Kidney epithelial cell (primary cell): ENCODE measurements at regions not wholly inside any gene's neighbourhood (a gene's known extent, or its start where the extent isn't known, plus 50 kb on each side); places are given as distances from the start of the nearest gene placed in this dataset.

Source experiments
- DNase-seq: peaks from one replicate; pipeline ENCODE4 v3.0.0-alpha.2; 2010; ENCODE audit warnings: low read depth
- H3K27me3 ChIP-seq: 2 replicates; pipeline ENCODE4 v1.6.0; 2011; ENCODE audit warnings: low read length; ENCODE audit not compliant: control insufficient read depth, insufficient read depth
- H3K36me3 ChIP-seq: 2 replicates; pipeline ENCODE4 v1.5.1; 2011; ENCODE audit warnings: low read length; ENCODE audit not compliant: control insufficient read depth, insufficient read depth
- H3K4me3 ChIP-seq: 2 replicates; pipeline ENCODE4 v1.5.1; 2011; ENCODE audit warnings: low read depth, mild to moderate bottlenecking, control low read depth, low read length
- CTCF ChIP-seq: IDR thresholded peaks from 2 replicates; pipeline ENCODE4 v1.5.1; 2011; ENCODE audit warnings: mild to moderate bottlenecking, moderate library complexity, low read length, control low read depth, inconsistent platforms; ENCODE audit not compliant: insufficient read depth, poor library complexity, severe bottlenecking

GRCh38 chr16:79932572-79932971, 332.0 kb upstream of the MAF start:
- H3K36me3 ChIP-seq: no peaks in the 10 kb centered on the region
- H3K4me3 ChIP-seq: no peak overlapping the region
- TF ChIP-seq CTCF: no peak
- no peaks in the 10 kb centered on the region for H3K27me3 ChIP-seq
- no peak for DNase-seq

- Histone ChIP-seq H3K4me3 (no peak overlapping the region), H3K27me3 (no peaks in the 10 kb centered on the region), H3K36me3 (no peaks in the 10 kb centered on the region)
- TF ChIP-seq CTCF: no peak
- no peak for DNase-seq
Measured at GRCh38 chr16:79931721-79932120, 331.2 kb upstream of the MAF start.

- DNase-seq: no peak
- H3K36me3 ChIP-seq: no peaks in the 10 kb centered on the region
- no peak for TF ChIP-seq CTCF
- H3K27me3 ChIP-seq: no peaks in the 10 kb centered on the region
- H3K4me3 ChIP-seq: no peak overlapping the region
Measured at GRCh38 chr16:79929260-79929965, 328.9 kb upstream of the MAF start.

GRCh38 chr16:79928142-79928873, 327.8 kb upstream of the MAF start:
- Histone ChIP-seq H3K4me3 (no peak overlapping the region), H3K36me3 (no peaks in the 10 kb centered on the region), H3K27me3 (no peaks in the 10 kb centered on the region)
- TF ChIP-seq CTCF: no peak
- no peak for DNase-seq

GRCh38 chr16:79926451-79927205, 326.1 kb upstream of the MAF start:
- TF ChIP-seq CTCF: no peak
- Histone ChIP-seq H3K4me3 (no peak overlapping the region), H3K27me3 (no peaks in the 10 kb centered on the region), H3K36me3 (no peaks in the 10 kb centered on the region)
- DNase-seq: no peak
